Sigmoid colon (tissue), 4 donors: ENCODE measurements at regions not wholly inside any gene's neighbourhood (a gene's known extent, or its start where the extent isn't known, plus 50 kb on each side); places are given as distances from the start of the nearest gene placed in this dataset.

ENCODE experiments used
- CTCF ChIP-seq, 4 experiments: fragments of 450-650 bp in 3 of 4; fragments of 200-600 bp in 1 of 4; IDR thresholded peaks; one replicate each; pipeline ENCODE4 v1.5.1; 2016 to 2019; ENCODE audit warnings: antibody characterized with exemption in 4 of 4, mild to moderate bottlenecking in 3 of 4, moderate library complexity in 2 of 4
- EP300 ChIP-seq, 4 donors: sonication (generic); formaldehyde crosslinking; IDR thresholded peaks; one replicate each; pipeline ENCODE4 v1.6.1; 2017; ENCODE audit warnings: antibody characterized with exemption in 4 of 4

- TF ChIP-seq CTCF (IDR thresholded peaks at IDR 0.05) = no peak
- TF ChIP-seq EP300 (IDR thresholded peaks at IDR 0.05) = no peak
Measured at GRCh38 chr4:128451270-128451905, 163.8 kb upstream of the PGRMC2 start.
